CD4-positive, alpha-beta memory T cell (primary cell): ENCODE measurements at regions not wholly inside any gene's neighbourhood (a gene's known extent, or its start where the extent isn't known, plus 50 kb on each side); places are given as distances from the start of the nearest gene placed in this dataset.

Source experiments
- CTCF ChIA-PET: fragments of 350-600 bp; sonication (Branson Sonifier 250); formaldehyde crosslinking; loops from one replicate; lab custom pipeline; 2021; ENCODE audit warnings: inconsistent platforms; ENCODE audit not compliant: partially characterized antibody; lab: Charles Lee
- POLR2A ChIA-PET: fragments of 350-600 bp; sonication (Branson Sonifier 250); formaldehyde crosslinking; loops from one replicate; lab custom pipeline; 2021; ENCODE audit not compliant: partially characterized antibody; lab: Charles Lee
- DNase-seq, 5 donors: peaks; one replicate each; pipeline versions ENCODE4 v3.0.0 to v3.0.0-alpha.2; 2020 to 2022; ENCODE audit warnings: mixed read lengths in 1 of 5
- H3K27ac ChIP-seq: one replicate; pipeline ENCODE4 v1.7.0; 2013; ENCODE audit warnings: low read depth, low read length
- H3K27me3 ChIP-seq: 2 replicates; pipeline ENCODE4 v1.7.0; 2013; ENCODE audit warnings: mild to moderate bottlenecking, low read length, moderate library complexity; ENCODE audit not compliant: insufficient read depth
- H3K36me3 ChIP-seq: 2 replicates; pipeline ENCODE4 v1.7.0; 2013; ENCODE audit warnings: mild to moderate bottlenecking, low read length, moderate library complexity; ENCODE audit not compliant: insufficient read depth
- H3K4me1 ChIP-seq: 2 replicates; pipeline ENCODE4 v1.7.0; 2013; ENCODE audit warnings: mild to moderate bottlenecking, low read length, moderate library complexity; ENCODE audit not compliant: insufficient read depth
- H3K4me3 ChIP-seq, 2 donors: one replicate each; pipeline ENCODE4 v1.7.0; 2013; ENCODE audit warnings: low read length in 2 of 2, mild to moderate bottlenecking in 1 of 2
- H3K9me3 ChIP-seq, 2 donors: one replicate each; pipeline ENCODE4 v1.7.0; 2013; ENCODE audit warnings: low read length in 2 of 2, control low read depth in 1 of 2; ENCODE audit not compliant: control insufficient read depth in 1 of 2
- H3K27ac Mint-ChIP-seq, 7 donors: one replicate each; pipeline ENCODE4 v1.8.0; 2020 to 2021; ENCODE audit warnings: mixed read lengths in 7 of 7, mild to moderate bottlenecking in 6 of 7, inconsistent platforms in 3 of 7, moderate library complexity in 3 of 7
- H3K27me3 Mint-ChIP-seq, 2 donors: one replicate each; pipeline ENCODE4 v1.8.0; 2020 to 2021; ENCODE audit warnings: mixed read lengths in 2 of 2
- H3K36me3 Mint-ChIP-seq, 2 donors: one replicate each; pipeline ENCODE4 v1.8.0; 2020 to 2021; ENCODE audit warnings: mixed read lengths in 2 of 2, inconsistent platforms in 1 of 2, mild to moderate bottlenecking in 1 of 2
- H3K4me1 Mint-ChIP-seq, 4 donors: one replicate each; pipeline ENCODE4 v1.8.0; 2020 to 2021; ENCODE audit warnings: mixed read lengths in 4 of 4, mild to moderate bottlenecking in 1 of 4
- H3K4me3 Mint-ChIP-seq, 8 donors: one replicate each; pipeline ENCODE4 v1.8.0; 2020 to 2021; ENCODE audit warnings: mixed read lengths in 8 of 8, mild to moderate bottlenecking in 7 of 8, moderate library complexity in 6 of 8, inconsistent platforms in 3 of 8
- H3K9me3 Mint-ChIP-seq, 8 donors: one replicate each; pipeline ENCODE4 v1.8.0; 2020 to 2021; ENCODE audit warnings: mixed read lengths in 8 of 8, mild to moderate bottlenecking in 5 of 8, inconsistent platforms in 3 of 8, moderate library complexity in 1 of 8
- intact Hi-C: fragments of 100-400 bp; cut with micrococcal nuclease; formaldehyde crosslinking; loops from one replicate; pipeline ENCODE4 v1.15.1; 2023

DNA sequence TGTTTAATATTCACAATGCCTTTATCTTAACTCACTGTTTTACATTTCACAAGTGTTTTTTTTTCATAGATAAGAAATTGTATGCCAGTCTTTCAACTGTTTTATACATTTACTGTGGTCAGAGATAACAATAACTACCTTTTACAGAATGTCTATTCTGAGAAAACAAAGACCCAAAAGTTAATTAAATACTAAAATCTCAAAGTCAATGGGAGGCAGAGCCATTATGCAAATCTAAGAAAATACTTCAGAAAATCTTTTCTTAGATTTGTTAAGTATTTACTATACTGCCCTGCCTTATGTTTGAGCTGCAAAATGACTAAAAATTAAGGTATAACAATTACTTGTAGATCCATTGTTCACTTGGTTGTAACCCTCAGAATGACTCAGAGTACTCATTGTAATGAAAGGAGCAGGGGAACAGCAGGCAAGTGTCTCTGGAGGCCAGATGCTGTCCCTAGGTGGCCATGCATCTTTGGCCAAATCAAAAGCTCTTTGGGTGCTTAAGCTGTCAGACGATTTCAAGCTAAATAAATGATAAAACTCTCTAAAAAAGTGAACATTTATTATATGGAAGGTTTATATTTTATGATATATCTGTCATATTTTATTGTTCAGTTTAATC, 770.1 kb upstream of the PCDH20 start:
- no peaks in the 10 kb centered on the region for H3K36me3 ChIP-seq
- H3K27ac ChIP-seq, result no peak overlapping the region
- Mint-ChIP-seq H3K27me3 (no peaks in the 10 kb centered on the region), H3K27ac (no peak overlapping the region), H3K4me1 (no peaks in the 10 kb centered on the region), H3K9me3 (peaks cover 2 to 7% (median 4%) of the 10 kb centered on the region in 8 donors), H3K36me3 (no peaks in the 10 kb centered on the region), H3K4me3 (no peak overlapping the region)
- H3K27me3 ChIP-seq, result no peaks in the 10 kb centered on the region
- no peaks in the 10 kb centered on the region for H3K9me3 ChIP-seq
- CTCF ChIA-PET, result no interaction called here
- POLR2A ChIA-PET, result no interaction called here
- intact Hi-C loops, result no loop called here
- no peaks in the 10 kb centered on the region for H3K4me1 ChIP-seq
- no peak overlapping the region for H3K4me3 ChIP-seq
- no peak for DNase-seq

DNA sequence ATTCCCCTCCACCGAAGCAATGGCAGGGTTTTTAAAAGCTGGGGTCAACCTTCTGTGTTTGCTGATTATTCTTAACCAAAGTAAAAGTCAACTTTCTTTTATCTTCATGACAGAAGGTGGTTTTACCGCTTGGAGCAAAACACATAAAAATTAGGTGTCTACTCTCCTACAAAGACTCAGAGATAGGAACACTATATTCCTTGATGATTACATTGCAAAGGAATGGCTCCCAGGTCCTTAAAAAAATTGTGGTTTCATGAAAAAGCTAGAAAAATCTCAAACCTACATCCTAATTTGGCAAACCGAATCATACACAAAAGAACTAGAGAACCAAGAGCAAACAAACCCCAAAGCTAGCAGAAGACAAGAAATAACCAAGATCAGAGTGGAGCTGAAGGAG, 760.4 kb upstream of the PCDH20 start:
- Histone ChIP-seq H3K27me3 (no peaks in the 10 kb centered on the region), H3K4me1 (no peaks in the 10 kb centered on the region), H3K27ac (no peak overlapping the region), H3K36me3 (no peaks in the 10 kb centered on the region), H3K4me3 (no peak overlapping the region), H3K9me3 (no peaks in the 10 kb centered on the region)
- Mint-ChIP-seq H3K9me3 (peaks cover 2 to 15% (median 7%) of the 10 kb centered on the region in 8 donors), H3K4me3 (peak overlapping the region in 1 of 8 donors; percentile 32), H3K27ac (no peak overlapping the region), H3K27me3 (no peaks in the 10 kb centered on the region), H3K4me1 (no peaks in the 10 kb centered on the region), H3K36me3 (no peaks in the 10 kb centered on the region)
- ChIA-PET CTCF (no interaction called here), POLR2A (interaction anchor here (0.7 kb wide), 1 partner anchor 21 kb away, joined by 3 read pairs; no protein-coding TSS in a partner anchor)
- intact Hi-C loops, result no loop called here
- no peak for DNase-seq

DNA sequence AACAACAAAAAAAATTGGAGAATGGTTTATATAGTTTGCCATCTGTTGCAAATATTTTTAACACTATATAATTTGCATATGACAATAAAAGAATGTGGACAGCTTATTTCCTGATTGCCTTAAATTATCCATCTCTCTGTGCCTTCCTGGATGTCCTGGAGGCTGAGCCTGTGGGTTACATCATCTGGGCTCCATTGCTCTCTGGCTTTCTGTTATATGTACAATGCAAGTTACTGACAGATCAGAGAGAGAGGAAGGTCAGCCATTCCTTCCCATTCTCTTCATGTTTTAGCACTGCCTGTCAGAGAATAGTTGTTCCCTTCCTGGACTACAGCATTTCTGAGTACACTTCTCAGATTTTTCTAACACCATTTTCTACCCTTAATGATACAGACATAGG, 758.3 kb upstream of the PCDH20 start:
- DNase-seq, result no peak
- Histone ChIP-seq H3K4me1 (no peaks in the 10 kb centered on the region), H3K27ac (no peak overlapping the region), H3K9me3 (no peaks in the 10 kb centered on the region), H3K36me3 (no peaks in the 10 kb centered on the region), H3K4me3 (no peak overlapping the region), H3K27me3 (no peaks in the 10 kb centered on the region)
- ChIA-PET POLR2A (no interaction called here), CTCF (no interaction called here)
- H3K27me3 Mint-ChIP-seq, result no peaks in the 10 kb centered on the region
- H3K4me3 Mint-ChIP-seq, result no peak overlapping the region
- H3K27ac Mint-ChIP-seq, result no peak overlapping the region
- peaks cover 2 to 17% (median 11%) of the 10 kb centered on the region in 8 donors for H3K9me3 Mint-ChIP-seq
- intact Hi-C loops, result no loop called here
- no peaks in the 10 kb centered on the region for H3K36me3 Mint-ChIP-seq
- no peaks in the 10 kb centered on the region for H3K4me1 Mint-ChIP-seq

DNA sequence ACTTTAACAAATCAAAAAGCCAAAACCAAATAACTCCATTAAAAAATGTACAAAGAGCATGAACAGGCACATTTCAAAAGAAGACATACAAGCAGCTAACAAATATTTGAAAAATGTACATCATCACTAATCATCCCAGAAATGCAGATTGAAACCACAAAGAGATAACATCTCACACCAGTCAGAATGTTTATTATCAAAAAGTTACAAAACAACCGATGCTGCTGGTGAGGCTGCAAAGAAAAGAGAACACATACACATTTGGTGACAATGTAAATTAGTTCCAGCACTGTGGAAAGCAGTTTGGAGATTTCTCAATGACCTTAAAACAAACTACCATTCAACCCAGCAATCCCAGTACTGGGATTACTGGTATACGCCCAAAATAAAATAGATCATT, 756.0 kb upstream of the PCDH20 start:
- Mint-ChIP-seq H3K9me3 (peaks cover 0 to 11% (median 7%) of the 10 kb centered on the region in 8 donors), H3K4me1 (no peaks in the 10 kb centered on the region), H3K27me3 (no peaks in the 10 kb centered on the region), H3K27ac (no peak overlapping the region), H3K4me3 (no peak overlapping the region), H3K36me3 (no peaks in the 10 kb centered on the region)
- ChIA-PET CTCF (no interaction called here), POLR2A (no interaction called here)
- Histone ChIP-seq H3K9me3 (no peaks in the 10 kb centered on the region), H3K27me3 (no peaks in the 10 kb centered on the region), H3K36me3 (no peaks in the 10 kb centered on the region), H3K27ac (no peak overlapping the region), H3K4me1 (no peaks in the 10 kb centered on the region), H3K4me3 (no peak overlapping the region)
- DNase-seq, result no peak
- intact Hi-C loops, result no loop called here

DNA sequence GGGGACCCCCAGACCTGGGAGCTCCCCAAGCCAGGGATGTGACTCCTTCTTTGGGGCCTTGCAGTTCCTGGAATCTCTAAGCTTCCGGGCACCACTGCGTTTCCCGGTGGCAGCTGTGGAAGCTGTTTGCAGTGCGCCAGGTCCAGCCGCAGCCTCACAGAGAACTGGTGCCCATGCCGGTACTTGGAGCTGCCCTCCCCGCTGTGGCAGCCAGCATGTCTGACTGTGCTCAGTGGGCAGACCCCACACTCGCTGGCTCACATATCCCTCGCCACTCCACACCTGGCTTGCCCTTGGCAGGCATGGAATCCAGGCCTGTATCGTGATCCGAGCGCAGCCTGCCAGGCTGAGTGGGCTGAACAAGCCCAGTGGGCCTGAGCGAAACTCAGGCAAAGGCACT, 753.2 kb upstream of the PCDH20 start:
- Mint-ChIP-seq H3K4me1 (no peaks in the 10 kb centered on the region), H3K27ac (no peak overlapping the region), H3K36me3 (no peaks in the 10 kb centered on the region), H3K9me3 (peaks cover 0 to 14% (median 4%) of the 10 kb centered on the region in 8 donors), H3K27me3 (no peaks in the 10 kb centered on the region), H3K4me3 (no peak overlapping the region)
- CTCF ChIA-PET, result no interaction called here
- Histone ChIP-seq H3K4me3 (no peak overlapping the region), H3K9me3 (no peaks in the 10 kb centered on the region), H3K36me3 (no peaks in the 10 kb centered on the region), H3K27ac (no peak overlapping the region), H3K27me3 (no peaks in the 10 kb centered on the region), H3K4me1 (no peaks in the 10 kb centered on the region)
- intact Hi-C loops, result no loop called here
- POLR2A ChIA-PET, result no interaction called here
- DNase-seq, result no peak

DNA sequence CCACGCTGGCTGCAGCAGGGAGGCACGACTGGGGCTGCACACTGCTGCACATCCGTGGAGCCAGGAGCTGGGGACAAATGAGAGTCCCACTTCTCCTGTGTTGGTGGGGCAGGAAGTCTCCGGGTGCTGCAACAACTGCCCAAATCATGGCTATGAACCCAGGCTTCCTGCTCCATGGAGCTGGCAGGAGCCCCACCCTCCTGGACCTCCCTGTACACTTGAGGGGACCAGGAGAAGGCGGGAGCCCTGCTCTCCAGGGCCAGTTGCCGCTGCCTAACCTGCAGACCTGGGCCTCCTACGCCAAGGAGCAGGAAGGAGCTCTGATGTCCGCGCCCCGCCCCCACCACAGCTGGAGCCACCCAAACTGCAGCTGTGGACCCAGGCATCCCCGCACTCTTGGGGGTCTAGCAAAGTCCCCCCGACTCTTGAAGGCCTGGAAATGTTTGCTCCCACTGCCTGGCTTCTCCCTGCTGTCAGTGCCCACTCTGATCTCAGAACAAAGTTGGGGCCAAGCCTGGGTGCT, 752.1 kb upstream of the PCDH20 start:
- DNase-seq, result no peak
- H3K27ac Mint-ChIP-seq, result no peak overlapping the region
- H3K27me3 Mint-ChIP-seq, result no peaks in the 10 kb centered on the region
- H3K27ac ChIP-seq, result no peak overlapping the region
- no peak overlapping the region for H3K4me3 ChIP-seq
- H3K9me3 ChIP-seq, result no peaks in the 10 kb centered on the region
- intact Hi-C loops, result no loop called here
- CTCF ChIA-PET, result no interaction called here
- H3K9me3 Mint-ChIP-seq, result peaks cover 0 to 15% (median 7%) of the 10 kb centered on the region in 8 donors
- POLR2A ChIA-PET, result no interaction called here
- no peak overlapping the region for H3K4me3 Mint-ChIP-seq
- H3K36me3 Mint-ChIP-seq, result no peaks in the 10 kb centered on the region
- no peaks in the 10 kb centered on the region for H3K27me3 ChIP-seq
- H3K36me3 ChIP-seq, result no peaks in the 10 kb centered on the region
- no peaks in the 10 kb centered on the region for H3K4me1 Mint-ChIP-seq
- no peaks in the 10 kb centered on the region for H3K4me1 ChIP-seq

DNA sequence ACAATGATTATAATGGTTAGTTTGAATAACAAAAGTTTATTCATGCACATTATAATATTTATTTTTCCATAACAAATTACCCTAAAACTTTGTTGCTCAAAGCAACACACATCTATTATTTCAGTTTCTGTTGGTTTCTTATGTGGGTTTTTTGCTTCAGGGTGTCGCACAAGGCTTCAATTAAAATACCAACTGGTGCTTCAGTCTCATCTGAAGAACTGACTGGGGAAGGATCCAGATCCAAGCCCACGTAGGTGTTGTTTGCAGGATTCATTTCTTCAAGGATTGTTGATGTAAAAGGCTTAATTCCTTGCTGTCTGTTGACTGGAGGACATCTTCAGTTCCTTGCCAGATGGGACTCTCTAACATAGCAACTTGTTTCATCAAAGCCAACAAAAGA, 747.2 kb upstream of the PCDH20 start:
- H3K27ac Mint-ChIP-seq, result no peak overlapping the region
- CTCF ChIA-PET, result no interaction called here
- Histone ChIP-seq H3K4me1 (no peaks in the 10 kb centered on the region), H3K36me3 (no peaks in the 10 kb centered on the region), H3K9me3 (no peaks in the 10 kb centered on the region), H3K27me3 (no peaks in the 10 kb centered on the region), H3K4me3 (no peak overlapping the region), H3K27ac (no peak overlapping the region)
- no peaks in the 10 kb centered on the region for H3K36me3 Mint-ChIP-seq
- no peaks in the 10 kb centered on the region for H3K27me3 Mint-ChIP-seq
- DNase-seq, result no peak
- no peaks in the 10 kb centered on the region for H3K4me1 Mint-ChIP-seq
- intact Hi-C loops, result no loop called here
- no peak overlapping the region for H3K4me3 Mint-ChIP-seq
- H3K9me3 Mint-ChIP-seq, result peaks cover 0 to 9% (median 5%) of the 10 kb centered on the region in 8 donors
- POLR2A ChIA-PET, result no interaction called here
